GM23338 (cell line): ENCODE measurements at regions not wholly inside any gene's neighbourhood (a gene's known extent, or its start where the extent isn't known, plus 50 kb on each side); places are given as distances from the start of the nearest gene placed in this dataset.

Experiments used
- CREB1 ChIP-seq: fragments of 250-450 bp; sonication (Bioruptor Pico); IDR thresholded peaks from 2 replicates; pipeline ENCODE4 v1.5.0; 2020; ENCODE audit warnings: low read depth, mild to moderate bottlenecking, moderate library complexity
- EZH2 ChIP-seq: fragments of 200-600 bp; sonication (generic); IDR thresholded peaks from one replicate; pipeline ENCODE4 v1.8.0; 2017; ENCODE audit warnings: antibody characterized with exemption, mild to moderate bottlenecking, low read depth; ENCODE audit not compliant: unreplicated experiment
- NANOG ChIP-seq: IDR thresholded peaks from 2 replicates; pipeline ENCODE4 v1.6.1; 2016; ENCODE audit warnings: antibody characterized with exemption, borderline replicate concordance
- POLR2AphosphoS5 ChIP-seq: IDR thresholded peaks from 2 replicates; pipeline ENCODE4 v1.6.1; 2016; ENCODE audit warnings: antibody characterized with exemption, low read depth
- STAT1 ChIP-seq: IDR thresholded peaks from one replicate; pipeline ENCODE4 v1.6.1; 2016; ENCODE audit warnings: antibody characterized with exemption; ENCODE audit not compliant: unreplicated experiment
- ZNF114 ChIP-seq: fragments of 250-450 bp; sonication (Bioruptor Pico); IDR thresholded peaks from 2 replicates; pipeline ENCODE4 v1.5.0; 2020; ENCODE audit warnings: mild to moderate bottlenecking, moderate library complexity
- TF ChIP-seq, protein P1 (sequence below): fragments of 250-450 bp; sonication (Bioruptor Pico); IDR thresholded peaks from 2 replicates; pipeline ENCODE4 v1.5.0; 2020; ENCODE audit warnings: mild to moderate bottlenecking, moderate library complexity
- TF ChIP-seq, protein P2 (sequence below): IDR thresholded peaks from 2 replicates; pipeline ENCODE4 v1.6.1; 2016; ENCODE audit warnings: antibody characterized with exemption
- TF ChIP-seq, protein P3 (sequence below): IDR thresholded peaks from one replicate; pipeline ENCODE4 v1.6.1; 2018; ENCODE audit warnings: antibody characterized with exemption; ENCODE audit not compliant: unreplicated experiment

DNA sequence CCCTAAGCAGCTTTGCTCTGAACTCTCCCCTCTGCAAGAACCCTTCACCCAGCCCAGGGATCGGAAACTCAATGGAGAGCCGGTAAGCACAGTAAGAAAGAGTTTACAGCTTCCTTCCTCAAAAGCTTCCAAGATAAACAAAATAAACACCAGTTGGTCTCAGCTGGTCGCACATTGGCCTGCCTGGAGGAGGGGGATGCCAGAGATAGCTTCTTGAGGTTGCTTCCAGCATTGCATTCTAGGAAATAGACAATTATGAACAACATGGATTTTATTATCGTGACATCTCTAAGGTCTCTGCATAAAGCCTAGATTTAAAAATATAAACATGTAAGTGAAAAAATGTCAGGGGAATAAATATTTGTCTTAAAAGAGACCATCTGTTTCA is 141.5 kb upstream of the PKDCC start (continued):
- TF ChIP-seq, protein P1, sequence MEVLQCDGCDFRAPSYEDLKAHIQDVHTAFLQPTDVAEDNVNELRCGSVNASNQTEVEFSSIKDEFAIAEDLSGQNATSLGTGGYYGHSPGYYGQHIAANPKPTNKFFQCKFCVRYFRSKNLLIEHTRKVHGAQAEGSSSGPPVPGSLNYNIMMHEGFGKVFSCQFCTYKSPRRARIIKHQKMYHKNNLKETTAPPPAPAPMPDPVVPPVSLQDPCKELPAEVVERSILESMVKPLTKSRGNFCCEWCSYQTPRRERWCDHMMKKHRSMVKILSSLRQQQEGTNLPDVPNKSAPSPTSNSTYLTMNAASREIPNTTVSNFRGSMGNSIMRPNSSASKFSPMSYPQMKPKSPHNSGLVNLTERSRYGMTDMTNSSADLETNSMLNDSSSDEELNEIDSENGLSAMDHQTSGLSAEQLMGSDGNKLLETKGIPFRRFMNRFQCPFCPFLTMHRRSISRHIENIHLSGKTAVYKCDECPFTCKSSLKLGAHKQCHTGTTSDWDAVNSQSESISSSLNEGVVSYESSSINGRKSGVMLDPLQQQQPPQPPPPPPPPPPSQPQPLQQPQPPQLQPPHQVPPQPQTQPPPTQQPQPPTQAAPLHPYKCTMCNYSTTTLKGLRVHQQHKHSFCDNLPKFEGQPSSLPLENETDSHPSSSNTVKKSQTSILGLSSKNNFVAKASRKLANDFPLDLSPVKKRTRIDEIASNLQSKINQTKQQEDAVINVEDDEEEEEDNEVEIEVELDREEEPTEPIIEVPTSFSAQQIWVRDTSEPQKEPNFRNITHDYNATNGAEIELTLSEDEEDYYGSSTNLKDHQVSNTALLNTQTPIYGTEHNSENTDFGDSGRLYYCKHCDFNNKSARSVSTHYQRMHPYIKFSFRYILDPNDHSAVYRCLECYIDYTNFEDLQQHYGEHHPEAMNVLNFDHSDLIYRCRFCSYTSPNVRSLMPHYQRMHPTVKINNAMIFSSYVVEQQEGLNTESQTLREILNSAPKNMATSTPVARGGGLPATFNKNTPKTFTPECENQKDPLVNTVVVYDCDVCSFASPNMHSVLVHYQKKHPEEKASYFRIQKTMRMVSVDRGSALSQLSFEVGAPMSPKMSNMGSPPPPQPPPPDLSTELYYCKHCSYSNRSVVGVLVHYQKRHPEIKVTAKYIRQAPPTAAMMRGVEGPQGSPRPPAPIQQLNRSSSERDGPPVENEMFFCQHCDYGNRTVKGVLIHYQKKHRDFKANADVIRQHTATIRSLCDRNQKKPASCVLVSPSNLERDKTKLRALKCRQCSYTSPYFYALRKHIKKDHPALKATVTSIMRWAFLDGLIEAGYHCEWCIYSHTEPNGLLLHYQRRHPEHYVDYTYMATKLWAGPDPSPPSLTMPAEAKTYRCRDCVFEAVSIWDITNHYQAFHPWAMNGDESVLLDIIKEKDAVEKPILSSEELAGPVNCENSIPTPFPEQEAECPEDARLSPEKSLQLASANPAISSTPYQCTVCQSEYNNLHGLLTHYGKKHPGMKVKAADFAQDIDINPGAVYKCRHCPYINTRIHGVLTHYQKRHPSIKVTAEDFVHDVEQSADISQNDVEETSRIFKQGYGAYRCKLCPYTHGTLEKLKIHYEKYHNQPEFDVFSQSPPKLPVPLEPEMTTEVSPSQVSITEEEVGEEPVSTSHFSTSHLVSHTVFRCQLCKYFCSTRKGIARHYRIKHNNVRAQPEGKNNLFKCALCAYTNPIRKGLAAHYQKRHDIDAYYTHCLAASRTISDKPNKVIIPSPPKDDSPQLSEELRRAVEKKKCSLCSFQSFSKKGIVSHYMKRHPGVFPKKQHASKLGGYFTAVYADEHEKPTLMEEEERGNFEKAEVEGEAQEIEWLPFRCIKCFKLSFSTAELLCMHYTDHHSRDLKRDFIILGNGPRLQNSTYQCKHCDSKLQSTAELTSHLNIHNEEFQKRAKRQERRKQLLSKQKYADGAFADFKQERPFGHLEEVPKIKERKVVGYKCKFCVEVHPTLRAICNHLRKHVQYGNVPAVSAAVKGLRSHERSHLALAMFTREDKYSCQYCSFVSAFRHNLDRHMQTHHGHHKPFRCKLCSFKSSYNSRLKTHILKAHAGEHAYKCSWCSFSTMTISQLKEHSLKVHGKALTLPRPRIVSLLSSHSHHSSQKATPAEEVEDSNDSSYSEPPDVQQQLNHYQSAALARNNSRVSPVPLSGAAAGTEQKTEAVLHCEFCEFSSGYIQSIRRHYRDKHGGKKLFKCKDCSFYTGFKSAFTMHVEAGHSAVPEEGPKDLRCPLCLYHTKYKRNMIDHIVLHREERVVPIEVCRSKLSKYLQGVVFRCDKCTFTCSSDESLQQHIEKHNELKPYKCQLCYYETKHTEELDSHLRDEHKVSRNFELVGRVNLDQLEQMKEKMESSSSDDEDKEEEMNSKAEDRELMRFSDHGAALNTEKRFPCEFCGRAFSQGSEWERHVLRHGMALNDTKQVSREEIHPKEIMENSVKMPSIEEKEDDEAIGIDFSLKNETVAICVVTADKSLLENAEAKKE (CRISPR knock-in tag), result no peak
- no peak for TF ChIP-seq POLR2AphosphoS5
- no peak for TF ChIP-seq EZH2
- no peak for TF ChIP-seq STAT1
- TF ChIP-seq NANOG, result no peak
- TF ChIP-seq, protein P2, sequence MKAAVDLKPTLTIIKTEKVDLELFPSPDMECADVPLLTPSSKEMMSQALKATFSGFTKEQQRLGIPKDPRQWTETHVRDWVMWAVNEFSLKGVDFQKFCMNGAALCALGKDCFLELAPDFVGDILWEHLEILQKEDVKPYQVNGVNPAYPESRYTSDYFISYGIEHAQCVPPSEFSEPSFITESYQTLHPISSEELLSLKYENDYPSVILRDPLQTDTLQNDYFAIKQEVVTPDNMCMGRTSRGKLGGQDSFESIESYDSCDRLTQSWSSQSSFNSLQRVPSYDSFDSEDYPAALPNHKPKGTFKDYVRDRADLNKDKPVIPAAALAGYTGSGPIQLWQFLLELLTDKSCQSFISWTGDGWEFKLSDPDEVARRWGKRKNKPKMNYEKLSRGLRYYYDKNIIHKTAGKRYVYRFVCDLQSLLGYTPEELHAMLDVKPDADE, result no peak
- TF ChIP-seq, protein P3, sequence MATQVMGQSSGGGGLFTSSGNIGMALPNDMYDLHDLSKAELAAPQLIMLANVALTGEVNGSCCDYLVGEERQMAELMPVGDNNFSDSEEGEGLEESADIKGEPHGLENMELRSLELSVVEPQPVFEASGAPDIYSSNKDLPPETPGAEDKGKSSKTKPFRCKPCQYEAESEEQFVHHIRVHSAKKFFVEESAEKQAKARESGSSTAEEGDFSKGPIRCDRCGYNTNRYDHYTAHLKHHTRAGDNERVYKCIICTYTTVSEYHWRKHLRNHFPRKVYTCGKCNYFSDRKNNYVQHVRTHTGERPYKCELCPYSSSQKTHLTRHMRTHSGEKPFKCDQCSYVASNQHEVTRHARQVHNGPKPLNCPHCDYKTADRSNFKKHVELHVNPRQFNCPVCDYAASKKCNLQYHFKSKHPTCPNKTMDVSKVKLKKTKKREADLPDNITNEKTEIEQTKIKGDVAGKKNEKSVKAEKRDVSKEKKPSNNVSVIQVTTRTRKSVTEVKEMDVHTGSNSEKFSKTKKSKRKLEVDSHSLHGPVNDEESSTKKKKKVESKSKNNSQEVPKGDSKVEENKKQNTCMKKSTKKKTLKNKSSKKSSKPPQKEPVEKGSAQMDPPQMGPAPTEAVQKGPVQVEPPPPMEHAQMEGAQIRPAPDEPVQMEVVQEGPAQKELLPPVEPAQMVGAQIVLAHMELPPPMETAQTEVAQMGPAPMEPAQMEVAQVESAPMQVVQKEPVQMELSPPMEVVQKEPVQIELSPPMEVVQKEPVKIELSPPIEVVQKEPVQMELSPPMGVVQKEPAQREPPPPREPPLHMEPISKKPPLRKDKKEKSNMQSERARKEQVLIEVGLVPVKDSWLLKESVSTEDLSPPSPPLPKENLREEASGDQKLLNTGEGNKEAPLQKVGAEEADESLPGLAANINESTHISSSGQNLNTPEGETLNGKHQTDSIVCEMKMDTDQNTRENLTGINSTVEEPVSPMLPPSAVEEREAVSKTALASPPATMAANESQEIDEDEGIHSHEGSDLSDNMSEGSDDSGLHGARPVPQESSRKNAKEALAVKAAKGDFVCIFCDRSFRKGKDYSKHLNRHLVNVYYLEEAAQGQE, result no peak
- TF ChIP-seq ZNF114 (CRISPR knock-in tag), result no peak
- no peak for TF ChIP-seq CREB1
